ENCODE measurements at regions not wholly inside any gene's neighbourhood (a gene's known extent, or its start where the extent isn't known, plus 50 kb on each side); places are given as distances from the start of the nearest gene placed in this dataset.

DNA sequence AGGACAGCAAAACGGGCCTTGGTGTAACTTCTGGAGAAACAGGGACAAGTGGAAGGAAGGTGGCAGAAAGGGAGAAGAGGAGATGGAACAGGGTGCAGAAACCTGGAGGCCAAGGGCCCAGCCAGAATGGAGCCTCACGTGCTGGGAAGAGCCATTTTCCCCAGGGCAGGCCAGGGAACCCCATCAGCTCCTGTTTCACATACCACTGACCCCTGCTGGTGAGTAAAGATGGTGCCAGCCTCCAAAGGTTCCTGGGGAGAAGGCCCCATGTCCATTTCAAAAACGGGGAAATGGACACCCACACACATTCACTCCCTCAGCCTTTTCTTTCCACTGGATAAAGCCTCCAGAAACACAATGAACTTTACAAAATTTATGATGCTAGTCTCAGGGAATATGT is 57.6 kb upstream of the JUN start (continued):
- TF ChIP-seq RAD21 (CRISPR knock-in tag; conservative IDR thresholded peaks at IDR 0.05 in 1 of 2, IDR thresholded peaks at IDR 0.05 in 1 of 2) (peak; percentile 48 to 73; a peak in 3 of 4 replicates), YY1 (IDR thresholded peaks at IDR 0.05; ENCODE audit: borderline replicate concordance in 1 of 3, control insufficient read depth in 1 of 3, extremely low read depth in 1 of 3, insufficient read depth in 3 of 3, insufficient read length in 1 of 3, insufficient replicate concordance in 2 of 3, low read depth in 1 of 3, low read length in 2 of 3) (peak in 2 of 3 experiments; percentile 39 to 49), CBX5 (IDR thresholded peaks at IDR 0.05; ENCODE audit: borderline replicate concordance, low read depth) (no peak), CREM (IDR thresholded peaks at IDR 0.05; ENCODE audit: low read depth) (0 out of 2 replicates have a peak, but pooled peaks have one; percentile 11), EGR1 (conservative IDR thresholded peaks at IDR 0.05) (0 out of 2 replicates have a peak, but pooled peaks have one; percentile 12), MYC (IDR thresholded peaks at IDR 0.05; ENCODE audit: low read depth, low read length) (0 out of 2 replicates have a peak, but pooled peaks have one; percentile 28), MYC (CRISPR knock-in tag; IDR thresholded peaks at IDR 0.05; ENCODE audit: borderline replicate concordance, low read depth) (no peak), MCM7 (IDR thresholded peaks at IDR 0.05) (no peak), JUND (IDR thresholded peaks at IDR 0.05; ENCODE audit: borderline replicate concordance, low read depth, low read length) (peak; percentile 22; the same call in 1 of the 2 replicates), JUND (tag; IDR thresholded peaks at IDR 0.05; ENCODE audit: borderline replicate concordance, low read depth, low read length) (no peak; the same call in 2 of the 3 replicates), L3MBTL2 (IDR thresholded peaks at IDR 0.05) (peak; percentile 43; the same call in 1 of the 2 replicates), ZBTB8A (IDR thresholded peaks at IDR 0.05; ENCODE audit: partially characterized antibody) (no peak), GABPB1 (CRISPR knock-in tag; IDR thresholded peaks at IDR 0.05) (no peak), MTA3 (IDR thresholded peaks at IDR 0.05; ENCODE audit: borderline replicate concordance) (no peak), NCOA2 (IDR thresholded peaks at IDR 0.05; ENCODE audit: partially characterized antibody in 2 of 2) (no peak), RCOR1 (IDR thresholded peaks at IDR 0.05; ENCODE audit: borderline replicate concordance in 1 of 2, low read depth in 2 of 2, low read length in 2 of 2) (peak in 1 of 2 experiments; percentile 46; a peak in 1 of 4 replicates), SMARCA5 (IDR thresholded peaks at IDR 0.05) (no peak), SMC3 (conservative IDR thresholded peaks at IDR 0.05; ENCODE audit: insufficient read depth, low read depth, low read length) (peak; percentile 36; the same call in 1 of the 2 replicates), SMAD2 (IDR thresholded peaks at IDR 0.05; ENCODE audit: low read depth, low read length) (no peak), NFYB (IDR thresholded peaks at IDR 0.05; ENCODE audit: extremely low read depth, insufficient read length) (no peak)
- TF ChIP-seq, protein P1, sequence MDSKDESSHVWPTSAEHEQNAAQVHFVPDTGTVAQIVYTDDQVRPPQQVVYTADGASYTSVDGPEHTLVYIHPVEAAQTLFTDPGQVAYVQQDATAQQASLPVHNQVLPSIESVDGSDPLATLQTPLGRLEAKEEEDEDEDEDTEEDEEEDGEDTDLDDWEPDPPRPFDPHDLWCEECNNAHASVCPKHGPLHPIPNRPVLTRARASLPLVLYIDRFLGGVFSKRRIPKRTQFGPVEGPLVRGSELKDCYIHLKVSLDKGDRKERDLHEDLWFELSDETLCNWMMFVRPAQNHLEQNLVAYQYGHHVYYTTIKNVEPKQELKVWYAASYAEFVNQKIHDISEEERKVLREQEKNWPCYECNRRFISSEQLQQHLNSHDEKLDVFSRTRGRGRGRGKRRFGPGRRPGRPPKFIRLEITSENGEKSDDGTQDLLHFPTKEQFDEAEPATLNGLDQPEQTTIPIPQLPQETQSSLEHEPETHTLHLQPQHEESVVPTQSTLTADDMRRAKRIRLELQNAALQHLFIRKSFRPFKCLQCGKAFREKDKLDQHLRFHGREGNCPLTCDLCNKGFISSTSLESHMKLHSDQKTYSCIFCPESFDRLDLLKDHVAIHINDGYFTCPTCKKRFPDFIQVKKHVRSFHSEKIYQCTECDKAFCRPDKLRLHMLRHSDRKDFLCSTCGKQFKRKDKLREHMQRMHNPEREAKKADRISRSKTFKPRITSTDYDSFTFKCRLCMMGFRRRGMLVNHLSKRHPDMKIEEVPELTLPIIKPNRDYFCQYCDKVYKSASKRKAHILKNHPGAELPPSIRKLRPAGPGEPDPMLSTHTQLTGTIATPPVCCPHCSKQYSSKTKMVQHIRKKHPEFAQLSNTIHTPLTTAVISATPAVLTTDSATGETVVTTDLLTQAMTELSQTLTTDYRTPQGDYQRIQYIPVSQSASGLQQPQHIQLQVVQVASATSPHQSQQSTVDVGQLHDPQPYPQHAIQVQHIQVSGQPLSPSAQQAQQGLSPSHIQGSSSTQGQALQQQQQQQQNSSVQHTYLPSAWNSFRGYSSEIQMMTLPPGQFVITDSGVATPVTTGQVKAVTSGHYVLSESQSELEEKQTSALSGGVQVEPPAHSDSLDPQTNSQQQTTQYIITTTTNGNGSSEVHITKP (IDR thresholded peaks at IDR 0.05; ENCODE audit: partially characterized antibody) = peak; percentile 50
- TF ChIP-seq, protein P2, sequence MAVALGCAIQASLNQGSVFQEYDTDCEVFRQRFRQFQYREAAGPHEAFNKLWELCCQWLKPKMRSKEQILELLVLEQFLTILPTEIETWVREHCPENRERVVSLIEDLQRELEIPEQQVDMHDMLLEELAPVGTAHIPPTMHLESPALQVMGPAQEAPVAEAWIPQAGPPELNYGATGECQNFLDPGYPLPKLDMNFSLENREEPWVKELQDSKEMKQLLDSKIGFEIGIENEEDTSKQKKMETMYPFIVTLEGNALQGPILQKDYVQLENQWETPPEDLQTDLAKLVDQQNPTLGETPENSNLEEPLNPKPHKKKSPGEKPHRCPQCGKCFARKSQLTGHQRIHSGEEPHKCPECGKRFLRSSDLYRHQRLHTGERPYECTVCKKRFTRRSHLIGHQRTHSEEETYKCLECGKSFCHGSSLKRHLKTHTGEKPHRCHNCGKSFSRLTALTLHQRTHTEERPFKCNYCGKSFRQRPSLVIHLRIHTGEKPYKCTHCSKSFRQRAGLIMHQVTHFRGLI (CRISPR knock-in tag; IDR thresholded peaks at IDR 0.05) = no peak
- TF ChIP-seq, protein P3, sequence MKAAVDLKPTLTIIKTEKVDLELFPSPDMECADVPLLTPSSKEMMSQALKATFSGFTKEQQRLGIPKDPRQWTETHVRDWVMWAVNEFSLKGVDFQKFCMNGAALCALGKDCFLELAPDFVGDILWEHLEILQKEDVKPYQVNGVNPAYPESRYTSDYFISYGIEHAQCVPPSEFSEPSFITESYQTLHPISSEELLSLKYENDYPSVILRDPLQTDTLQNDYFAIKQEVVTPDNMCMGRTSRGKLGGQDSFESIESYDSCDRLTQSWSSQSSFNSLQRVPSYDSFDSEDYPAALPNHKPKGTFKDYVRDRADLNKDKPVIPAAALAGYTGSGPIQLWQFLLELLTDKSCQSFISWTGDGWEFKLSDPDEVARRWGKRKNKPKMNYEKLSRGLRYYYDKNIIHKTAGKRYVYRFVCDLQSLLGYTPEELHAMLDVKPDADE (conservative IDR thresholded peaks at IDR 0.05; ENCODE audit: control insufficient read depth, low read depth, low read length) = 0 out of 2 replicates have a peak, but pooled peaks have one; percentile 14
